B cell (primary cell): ENCODE measurements at regions not wholly inside any gene's neighbourhood (a gene's known extent, or its start where the extent isn't known, plus 50 kb on each side); places are given as distances from the start of the nearest gene placed in this dataset.

Source experiments
- EZH2 ChIP-seq: IDR thresholded peaks from 2 replicates; pipeline ENCODE4 v1.6.1; 2012; ENCODE audit warnings: borderline replicate concordance, low read depth, mild to moderate bottlenecking, moderate library complexity, low read length; ENCODE audit not compliant: insufficient read depth, poor library complexity, severe bottlenecking
- TF ChIP-seq, protein P1 (sequence below): fragments of 200-600 bp; IDR thresholded peaks from one replicate; pipeline ENCODE4 v1.8.0; 2022; ENCODE audit warnings: antibody characterized with exemption, mild to moderate bottlenecking

DNA sequence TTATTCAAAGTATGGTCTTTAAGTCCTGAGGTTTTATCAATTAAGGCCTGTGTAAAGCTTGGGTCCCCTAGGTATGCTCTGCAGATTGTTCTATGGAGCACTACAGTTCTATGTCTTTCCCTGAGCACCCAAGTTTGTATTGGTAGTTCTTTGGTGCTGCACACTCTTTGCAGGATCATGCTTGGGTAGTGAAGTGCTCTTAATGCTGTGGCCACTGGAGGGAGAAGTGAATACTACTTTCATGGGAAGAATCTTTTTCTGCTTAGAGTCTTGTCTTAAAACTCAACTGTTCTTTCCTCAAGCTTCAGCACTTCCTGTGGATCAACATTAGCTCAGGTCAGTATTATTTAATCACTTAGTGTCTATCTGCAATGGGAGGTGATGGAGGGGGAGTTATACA lies 93.6 kb upstream of the CFAP20DC start:
- TF ChIP-seq, protein P1, sequence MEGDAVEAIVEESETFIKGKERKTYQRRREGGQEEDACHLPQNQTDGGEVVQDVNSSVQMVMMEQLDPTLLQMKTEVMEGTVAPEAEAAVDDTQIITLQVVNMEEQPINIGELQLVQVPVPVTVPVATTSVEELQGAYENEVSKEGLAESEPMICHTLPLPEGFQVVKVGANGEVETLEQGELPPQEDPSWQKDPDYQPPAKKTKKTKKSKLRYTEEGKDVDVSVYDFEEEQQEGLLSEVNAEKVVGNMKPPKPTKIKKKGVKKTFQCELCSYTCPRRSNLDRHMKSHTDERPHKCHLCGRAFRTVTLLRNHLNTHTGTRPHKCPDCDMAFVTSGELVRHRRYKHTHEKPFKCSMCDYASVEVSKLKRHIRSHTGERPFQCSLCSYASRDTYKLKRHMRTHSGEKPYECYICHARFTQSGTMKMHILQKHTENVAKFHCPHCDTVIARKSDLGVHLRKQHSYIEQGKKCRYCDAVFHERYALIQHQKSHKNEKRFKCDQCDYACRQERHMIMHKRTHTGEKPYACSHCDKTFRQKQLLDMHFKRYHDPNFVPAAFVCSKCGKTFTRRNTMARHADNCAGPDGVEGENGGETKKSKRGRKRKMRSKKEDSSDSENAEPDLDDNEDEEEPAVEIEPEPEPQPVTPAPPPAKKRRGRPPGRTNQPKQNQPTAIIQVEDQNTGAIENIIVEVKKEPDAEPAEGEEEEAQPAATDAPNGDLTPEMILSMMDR, result no peak
- TF ChIP-seq EZH2, result no peak
